H9 (cell line): ENCODE measurements at regions not wholly inside any gene's neighbourhood (a gene's known extent, or its start where the extent isn't known, plus 50 kb on each side); places are given as distances from the start of the nearest gene placed in this dataset.

Experiments
- DNase-seq: peaks from one replicate; pipeline ENCODE4 v3.0.0-alpha.2; 2017
- H2AFZ ChIP-seq: one replicate; pipeline ENCODE4 v1.6.1; 2013; ENCODE audit warnings: mild to moderate bottlenecking, low read length, control low read depth, moderate library complexity
- H2AK5ac ChIP-seq: 2 replicates; pipeline ENCODE4 v1.6.1; 2013; ENCODE audit warnings: low read length, control low read depth, mixed read lengths; ENCODE audit not compliant: insufficient read length
- H2BK120ac ChIP-seq: one replicate; pipeline ENCODE4 v1.6.1; 2013; ENCODE audit warnings: low read depth, mild to moderate bottlenecking, low read length, control low read depth, inconsistent platforms; ENCODE audit not compliant: poor library complexity, severe bottlenecking
- H2BK12ac ChIP-seq: 2 replicates; pipeline ENCODE4 v1.6.1; 2013; ENCODE audit warnings: low read length, control low read depth, mixed read lengths, low read depth; ENCODE audit not compliant: insufficient read length
- H2BK15ac ChIP-seq: 2 replicates; pipeline ENCODE4 v1.6.1; 2013; ENCODE audit warnings: low read depth, low read length, control low read depth
- H2BK20ac ChIP-seq: one replicate; pipeline ENCODE4 v1.6.1; 2013; ENCODE audit warnings: low read depth, mild to moderate bottlenecking, low read length, control low read depth, inconsistent platforms; ENCODE audit not compliant: poor library complexity, severe bottlenecking
- H2BK5ac ChIP-seq: 2 replicates; pipeline ENCODE4 v1.6.1; 2013; ENCODE audit warnings: low read length, control low read depth, mixed read lengths; ENCODE audit not compliant: insufficient read length
- H3K14ac ChIP-seq: 2 replicates; pipeline ENCODE4 v1.6.1; 2013; ENCODE audit warnings: low read length, control low read depth; ENCODE audit not compliant: insufficient read depth
- H3K18ac ChIP-seq: 2 replicates; pipeline ENCODE4 v1.6.1; 2013; ENCODE audit warnings: low read depth, mild to moderate bottlenecking, mixed read lengths, low read length, control low read depth; ENCODE audit not compliant: insufficient read length
- H3K23ac ChIP-seq: 2 replicates; pipeline ENCODE4 v1.6.1; 2013; ENCODE audit warnings: low read length, control low read depth, mixed read lengths, low read depth; ENCODE audit not compliant: insufficient read length
- H3K23me2 ChIP-seq: 2 replicates; pipeline ENCODE4 v1.6.1; 2013; ENCODE audit warnings: low read depth, mild to moderate bottlenecking, mixed read lengths, low read length, control low read depth; ENCODE audit not compliant: insufficient read length, poor library complexity, severe bottlenecking
- H3K27ac ChIP-seq: 2 replicates; pipeline ENCODE4 v1.5.1; 2013; ENCODE audit warnings: low read length, control low read depth, mixed read lengths, low read depth; ENCODE audit not compliant: insufficient read length
- H3K27me3 ChIP-seq: 2 replicates; pipeline ENCODE4 v1.6.1; 2013; ENCODE audit warnings: low read length, control low read depth, inconsistent platforms; ENCODE audit not compliant: insufficient read depth
- H3K4ac ChIP-seq: 2 replicates; pipeline ENCODE4 v1.6.1; 2013; ENCODE audit warnings: low read depth, mild to moderate bottlenecking, control low read depth, inconsistent platforms, low read length, moderate library complexity
- H3K4me1 ChIP-seq: 2 replicates; pipeline ENCODE4 v1.6.1; 2013; ENCODE audit warnings: low read length, control low read depth, inconsistent platforms; ENCODE audit not compliant: insufficient read depth
- H3K4me2 ChIP-seq: 2 replicates; pipeline ENCODE4 v1.6.1; 2013; ENCODE audit warnings: low read length, control low read depth, mixed read lengths; ENCODE audit not compliant: insufficient read length, insufficient read depth
- H3K56ac ChIP-seq: 2 replicates; pipeline ENCODE4 v1.6.1; 2013; ENCODE audit warnings: low read depth, mild to moderate bottlenecking, mixed read lengths, low read length, control low read depth; ENCODE audit not compliant: insufficient read length
- H3K79me1 ChIP-seq: 2 replicates; pipeline ENCODE4 v1.6.1; 2013; ENCODE audit warnings: low read depth, mild to moderate bottlenecking, moderate library complexity, low read length, control low read depth, inconsistent platforms; ENCODE audit not compliant: insufficient read depth, poor library complexity, severe bottlenecking
- H3K79me2 ChIP-seq: 2 replicates; pipeline ENCODE4 v1.6.1; 2013; ENCODE audit warnings: low read length, control low read depth, inconsistent platforms; ENCODE audit not compliant: insufficient read depth
- H3K9ac ChIP-seq: 2 replicates; pipeline ENCODE4 v1.6.1; 2013; ENCODE audit warnings: low read length, control low read depth, mixed read lengths; ENCODE audit not compliant: insufficient read length; ENCODE audit errors: extremely low read depth
- H3K9me3 ChIP-seq: one replicate; pipeline ENCODE4 v1.6.1; 2013; ENCODE audit warnings: low read depth, low read length, inconsistent platforms; ENCODE audit not compliant: control insufficient read depth
- H3T11ph ChIP-seq: one replicate; pipeline ENCODE4 v1.6.1; 2013; ENCODE audit warnings: mild to moderate bottlenecking, low read length, control low read depth, inconsistent platforms
- H4K20me1 ChIP-seq: one replicate; pipeline ENCODE4 v1.6.1; 2013; ENCODE audit not compliant: control insufficient read depth, insufficient read length, insufficient read depth
- H4K5ac ChIP-seq: 2 replicates; pipeline ENCODE4 v1.6.1; 2013; ENCODE audit warnings: low read depth, mild to moderate bottlenecking, mixed read lengths, low read length, control low read depth; ENCODE audit not compliant: insufficient read length
- H4K8ac ChIP-seq: replicated peaks from 2 replicates; pipeline ENCODE4 v1.6.1; 2013; ENCODE audit warnings: low read length, control low read depth, mixed read lengths, low read depth; ENCODE audit not compliant: insufficient read length
- H4K91ac ChIP-seq: 2 replicates; pipeline ENCODE4 v1.6.1; 2013; ENCODE audit warnings: low read depth, mild to moderate bottlenecking, moderate library complexity, mixed read lengths, low read length, control low read depth; ENCODE audit not compliant: insufficient read length
- H3K27ac Mint-ChIP-seq, 3 experiments: 2 replicates in 2 of 3; 3 replicates in 1 of 3; pipeline ENCODE4 v1.8.0; 2020 to 2021; ENCODE audit warnings: mixed read lengths in 3 of 3, mild to moderate bottlenecking in 1 of 3, moderate library complexity in 1 of 3
- H3K27me3 Mint-ChIP-seq: 2 replicates; pipeline ENCODE4 v1.8.0; 2021; ENCODE audit warnings: low read depth, mild to moderate bottlenecking, moderate library complexity, mixed read lengths
- H3K36me3 Mint-ChIP-seq, 3 experiments: 2 replicates in 2 of 3; 3 replicates in 1 of 3; pipeline ENCODE4 v1.8.0; 2020 to 2021; ENCODE audit warnings: low read depth in 3 of 3, mixed read lengths in 3 of 3; ENCODE audit not compliant: insufficient read depth in 1 of 3
- H3K4me1 Mint-ChIP-seq, 2 experiments: 2 replicates each; pipeline ENCODE4 v1.8.0; 2020; ENCODE audit warnings: mixed read lengths in 2 of 2
- H3K4me3 Mint-ChIP-seq, 2 experiments: 2 replicates in 1 of 2; 3 replicates in 1 of 2; pipeline ENCODE4 v1.8.0; 2020 to 2021; ENCODE audit warnings: mild to moderate bottlenecking in 2 of 2, mixed read lengths in 2 of 2, moderate library complexity in 1 of 2
- H3K9me3 Mint-ChIP-seq, 2 experiments: 2 replicates in 1 of 2; 3 replicates in 1 of 2; pipeline ENCODE4 v1.8.0; 2020; ENCODE audit warnings: mild to moderate bottlenecking in 2 of 2, mixed read lengths in 2 of 2, moderate library complexity in 1 of 2
- WGBS: extraction: QIAGEN DNeasy Blood & Tissue Kit; methylation state at CpG from one replicate; pipeline ENCODE4 v1.1.7; 2013; ENCODE audit warnings: missing lambda C conversion rate, low lambda C conversion rate, mixed read lengths; ENCODE audit not compliant: insufficient read length; ENCODE audit errors: extremely low coverage; 5-methylcytosine and 5-hydroxymethylcytosine counted together
- TF ChIP-seq, protein P1 (sequence below): fragments of 200-600 bp; sonication (generic); conservative IDR thresholded peaks from 3 replicates; pipeline ENCODE4 v1.8.0; 2021; ENCODE audit warnings: antibody characterized with exemption, mild to moderate bottlenecking

DNA sequence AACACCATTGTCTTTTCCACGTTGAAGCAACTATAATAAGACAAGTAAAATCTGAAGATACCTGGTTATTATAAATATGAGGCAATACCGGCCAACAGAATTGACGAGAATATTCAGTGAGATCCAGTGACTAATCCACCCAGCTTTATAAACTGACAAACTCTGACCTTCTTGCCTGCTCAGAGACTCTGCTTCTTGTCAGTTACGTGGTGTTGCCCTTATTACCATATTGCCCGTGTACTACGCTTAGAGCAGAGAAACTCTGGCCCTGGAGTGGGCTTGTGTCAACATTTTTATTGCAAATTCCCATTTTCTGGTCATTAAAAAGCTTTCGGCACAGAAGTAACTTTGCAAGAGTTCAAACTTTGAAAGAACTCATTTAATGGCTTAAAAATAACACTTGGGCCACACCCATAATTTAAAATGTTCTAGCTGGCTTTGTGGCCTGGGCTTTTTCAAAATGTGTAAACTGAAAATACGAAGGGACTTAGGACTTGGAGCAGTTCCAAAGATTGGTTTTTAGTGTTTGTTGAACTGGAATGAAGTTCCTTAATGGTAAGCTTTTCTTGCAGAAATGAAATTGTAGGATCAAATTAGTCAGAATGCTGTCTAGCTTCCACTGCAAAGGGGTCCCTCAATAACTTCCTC lies 266.2 kb downstream of the LMO4 start:
- no peak overlapping the region for H2BK20ac ChIP-seq
- WGBS, result no CpG with 5 or more reads among the region's 8 CpGs
- no peak overlapping the region for H3K14ac ChIP-seq
- no peak overlapping the region for H2AK5ac ChIP-seq
- H3K27me3 ChIP-seq, result no peaks in the 10 kb centered on the region
- H4K8ac ChIP-seq, result no peak overlapping the region
- Mint-ChIP-seq H3K4me3 (no peak overlapping the region), H3K27ac (peak overlapping the region in 1 of 3 experiments; percentile 59; a peak in 1 of 7 replicates), H3K9me3 (no peaks in the 10 kb centered on the region), H3K27me3 (no peaks in the 10 kb centered on the region), H3K4me1 (peaks cover 3 to 13% of the 10 kb centered on the region in 2 experiments), H3K36me3 (no peaks in the 10 kb centered on the region)
- no peak overlapping the region for H2BK15ac ChIP-seq
- H2BK120ac ChIP-seq, result no peak overlapping the region
- no peak overlapping the region for H2BK12ac ChIP-seq
- H3K9me3 ChIP-seq, result no peaks in the 10 kb centered on the region
- no peak for DNase-seq
- H3K27ac ChIP-seq, result no peak overlapping the region
- no peak overlapping the region for H4K5ac ChIP-seq
- no peak overlapping the region for H3K4ac ChIP-seq
- H2BK5ac ChIP-seq, result no peak overlapping the region
- H3K4me1 ChIP-seq, result peaks cover under 1% of the 10 kb centered on the region; the same call in 1 of the 2 replicates
- no peak overlapping the region for H3K18ac ChIP-seq
- H4K20me1 ChIP-seq, result no peaks in the 10 kb centered on the region
- no peaks in the 10 kb centered on the region for H3K79me1 ChIP-seq
- H3K56ac ChIP-seq, result no peak overlapping the region
- no peak overlapping the region for H3K4me2 ChIP-seq
- no peak overlapping the region for H2AFZ ChIP-seq
- H4K91ac ChIP-seq, result no peak overlapping the region
- H3K79me2 ChIP-seq, result no peaks in the 10 kb centered on the region
- no peak overlapping the region for H3K9ac ChIP-seq
- no peak overlapping the region for H3K23ac ChIP-seq
- H3K23me2 ChIP-seq, result no peaks in the 10 kb centered on the region
- no peak overlapping the region for H3T11ph ChIP-seq
- TF ChIP-seq, protein P1, sequence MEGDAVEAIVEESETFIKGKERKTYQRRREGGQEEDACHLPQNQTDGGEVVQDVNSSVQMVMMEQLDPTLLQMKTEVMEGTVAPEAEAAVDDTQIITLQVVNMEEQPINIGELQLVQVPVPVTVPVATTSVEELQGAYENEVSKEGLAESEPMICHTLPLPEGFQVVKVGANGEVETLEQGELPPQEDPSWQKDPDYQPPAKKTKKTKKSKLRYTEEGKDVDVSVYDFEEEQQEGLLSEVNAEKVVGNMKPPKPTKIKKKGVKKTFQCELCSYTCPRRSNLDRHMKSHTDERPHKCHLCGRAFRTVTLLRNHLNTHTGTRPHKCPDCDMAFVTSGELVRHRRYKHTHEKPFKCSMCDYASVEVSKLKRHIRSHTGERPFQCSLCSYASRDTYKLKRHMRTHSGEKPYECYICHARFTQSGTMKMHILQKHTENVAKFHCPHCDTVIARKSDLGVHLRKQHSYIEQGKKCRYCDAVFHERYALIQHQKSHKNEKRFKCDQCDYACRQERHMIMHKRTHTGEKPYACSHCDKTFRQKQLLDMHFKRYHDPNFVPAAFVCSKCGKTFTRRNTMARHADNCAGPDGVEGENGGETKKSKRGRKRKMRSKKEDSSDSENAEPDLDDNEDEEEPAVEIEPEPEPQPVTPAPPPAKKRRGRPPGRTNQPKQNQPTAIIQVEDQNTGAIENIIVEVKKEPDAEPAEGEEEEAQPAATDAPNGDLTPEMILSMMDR, result no peak
